SK-N-SH (cell line): ENCODE measurements at regions not wholly inside any gene's neighbourhood (a gene's known extent, or its start where the extent isn't known, plus 50 kb on each side); places are given as distances from the start of the nearest gene placed in this dataset.

Source experiments
- CTCF ChIA-PET: fragments of 300-600, 350-600 bp; formaldehyde crosslinking; extraction: SDS; loops from one replicate; lab custom pipeline; 2021; lab: Yijun Ruan, JAX
- POLR2A ChIA-PET: fragments of 350-600 bp; sonication (Branson Sonifier 250); formaldehyde crosslinking; extraction: SDS; loops from one replicate; lab custom pipeline; 2020; ENCODE audit warnings: antibody characterized with exemption, inconsistent platforms; lab: Yijun Ruan, JAX
- DNase-seq: peaks from one replicate; pipeline ENCODE4 v3.0.0; 2012
- H2AFZ ChIP-seq: fragments of 200-600 bp; sonication (generic); 2 replicates; pipeline ENCODE4 v1.8.1; 2016; ENCODE audit warnings: antibody characterized with exemption, mild to moderate bottlenecking, low read depth
- H3F3A ChIP-seq: fragments of 200-600 bp; sonication (generic); replicated peaks from 2 replicates; pipeline ENCODE3; 2016; ENCODE audit warnings: antibody characterized with exemption, mild to moderate bottlenecking; ENCODE audit not compliant: insufficient read depth
- H3K27ac ChIP-seq, 2 experiments: fragments of 200-500 bp in 1 of 2; fragments of 200-600 bp in 1 of 2; sonication (Bioruptor generic) in 1 of 2; sonication (generic), shearing (Covaris generic) in 1 of 2; 2 replicates each; pipeline versions ENCODE4 v1.5.1 to v1.6.1; 2014 to 2016; ENCODE audit warnings: low read depth in 2 of 2, inconsistent platforms in 1 of 2, low read length in 1 of 2, mild to moderate bottlenecking in 1 of 2, mixed read lengths in 1 of 2
- H3K27me3 ChIP-seq: fragments of 200-600 bp; sonication (generic), shearing (Covaris generic); 2 replicates; pipeline ENCODE4 v1.6.1; 2016; ENCODE audit warnings: mixed run types; ENCODE audit not compliant: insufficient read depth
- H3K36me3 ChIP-seq, 2 experiments: fragments of 200-500 bp in 1 of 2; fragments of 200-600 bp in 1 of 2; sonication (Bioruptor generic) in 1 of 2; sonication (generic) in 1 of 2; replicated peaks in 1 of 2; 2 replicates each; pipeline versions ENCODE3 to v1.5.1; 2014 to 2016; ENCODE audit warnings: low read length in 1 of 2, mild to moderate bottlenecking in 1 of 2; ENCODE audit not compliant: insufficient read depth in 2 of 2, control insufficient read depth in 1 of 2
- H3K4me1 ChIP-seq, 2 experiments: fragments of 200-500 bp in 1 of 2; fragments of 200-600 bp in 1 of 2; sonication (Bioruptor generic) in 1 of 2; sonication (generic), shearing (Covaris generic) in 1 of 2; 2 replicates each; pipeline versions ENCODE4 v1.5.1 to v1.6.1; 2014 to 2016; ENCODE audit warnings: low read depth in 1 of 2, low read length in 1 of 2, mixed run types in 1 of 2; ENCODE audit not compliant: insufficient read depth in 2 of 2, control insufficient read depth in 1 of 2
- H3K4me2 ChIP-seq: fragments of 200-600 bp; sonication (generic), shearing (Covaris generic); 2 replicates; pipeline ENCODE4 v1.6.1; 2017; ENCODE audit warnings: mixed run types
- H3K4me3 ChIP-seq, 2 experiments: fragments of 200-500 bp in 1 of 2; fragments of 200-600 bp in 1 of 2; sonication (Bioruptor generic) in 1 of 2; sonication (generic), shearing (Covaris generic) in 1 of 2; 2 replicates each; pipeline versions ENCODE4 v1.5.1 to v1.8.1; 2014 to 2016; ENCODE audit warnings: low read depth in 2 of 2, inconsistent platforms in 1 of 2, low read length in 1 of 2, mild to moderate bottlenecking in 1 of 2, mixed read lengths in 1 of 2, moderate library complexity in 1 of 2
- H3K79me2 ChIP-seq: fragments of 200-600 bp; sonication (generic); 2 replicates; pipeline ENCODE4 v1.8.1; 2017; ENCODE audit warnings: mild to moderate bottlenecking; ENCODE audit not compliant: insufficient read depth
- H3K9ac ChIP-seq: fragments of 200-600 bp; sonication (generic); 2 replicates; pipeline ENCODE4 v1.6.1; 2017; ENCODE audit warnings: mixed run types
- H3K9me2 ChIP-seq: fragments of 200-600 bp; sonication (generic); 2 replicates; pipeline ENCODE4 v1.6.1; 2017; ENCODE audit warnings: mixed run types
- H3K9me3 ChIP-seq: fragments of 200-600 bp; sonication (generic); 2 replicates; pipeline ENCODE4 v1.6.1; 2017; ENCODE audit warnings: mixed run types, mild to moderate bottlenecking, moderate library complexity
- H4K20me1 ChIP-seq: fragments of 200-600 bp; sonication (generic); 2 replicates; pipeline ENCODE4 v1.6.1; 2017; ENCODE audit warnings: mild to moderate bottlenecking, mixed run types; ENCODE audit not compliant: insufficient read depth
- FOXJ3 ChIP-seq: sonication (generic); formaldehyde crosslinking; IDR thresholded peaks from 2 replicates; pipeline ENCODE4 v1.5.1; 2020; ENCODE audit warnings: mild to moderate bottlenecking, missing genetic modification reagents
- FOXM1 ChIP-seq: IDR thresholded peaks from 2 replicates; pipeline ENCODE4 v1.4.0; 2012; ENCODE audit warnings: low read depth, mild to moderate bottlenecking
- MAX ChIP-seq: IDR thresholded peaks from 2 replicates; pipeline ENCODE4 v1.4.0; 2012; ENCODE audit warnings: low read depth
- MEF2A ChIP-seq: IDR thresholded peaks from 2 replicates; pipeline ENCODE4 v1.4.0; 2012; ENCODE audit warnings: low read depth, borderline replicate concordance
- MXI1 ChIP-seq: IDR thresholded peaks from 2 replicates; pipeline ENCODE4 v1.6.1; 2012; ENCODE audit warnings: mild to moderate bottlenecking, low read depth, low read length, improper control_type of control experiment
- NFIC ChIP-seq: IDR thresholded peaks from 2 replicates; pipeline ENCODE4 v1.4.0; 2012; ENCODE audit warnings: borderline replicate concordance
- NRF1 ChIP-seq: IDR thresholded peaks from 2 replicates; pipeline ENCODE4 v1.6.1; 2012; ENCODE audit warnings: low read depth, mild to moderate bottlenecking, low read length
- PBX3 ChIP-seq: IDR thresholded peaks from 2 replicates; pipeline ENCODE4; 2012
- RAD21 ChIP-seq: IDR thresholded peaks from 2 replicates; pipeline ENCODE4 v1.6.1; 2012; ENCODE audit warnings: mild to moderate bottlenecking, low read length
- TAF1 ChIP-seq: IDR thresholded peaks from 2 replicates; pipeline ENCODE4 v1.6.1; 2012; ENCODE audit warnings: low read depth, mild to moderate bottlenecking, low read length, moderate library complexity, borderline replicate concordance
- TCF12 ChIP-seq: IDR thresholded peaks from 2 replicates; pipeline ENCODE4 v1.4.0; 2012
- TEAD4 ChIP-seq: IDR thresholded peaks from 2 replicates; pipeline ENCODE4 v1.4.0; 2012; ENCODE audit warnings: mild to moderate bottlenecking, borderline replicate concordance; ENCODE audit not compliant: insufficient read depth
- USF1 ChIP-seq: IDR thresholded peaks from 2 replicates; pipeline ENCODE4 v1.4.0; 2012; ENCODE audit warnings: low read depth, borderline replicate concordance
- USF2 ChIP-seq: fragments of 150-350 bp; IDR thresholded peaks from 2 replicates; pipeline ENCODE4 v1.6.1; 2017; ENCODE audit warnings: antibody characterized with exemption, low read length, low read depth, borderline replicate concordance
- YY1 ChIP-seq: IDR thresholded peaks from 2 replicates; pipeline ENCODE4 v1.4.0; 2012; ENCODE audit warnings: low read depth, mild to moderate bottlenecking
- WGBS: methylation state at CpG from one replicate; pipeline ENCODE4 v1.1.6; 2017; ENCODE audit warnings: low lambda C conversion rate; 5-methylcytosine and 5-hydroxymethylcytosine counted together

- H3K4me1 ChIP-seq = no peaks in the 10 kb centered on the region
- TF ChIP-seq MEF2A (no peak), MXI1 (no peak), TCF12 (no peak)
- no peaks in the 10 kb centered on the region for H3K9me2 ChIP-seq
- H3K4me3 ChIP-seq = no peak overlapping the region
- ChIA-PET CTCF (no interaction called here), POLR2A (no interaction called here)
- no peak for DNase-seq
- 0% methylated on average over 3 of the region's 5 CpGs for WGBS
- no peak overlapping the region for H3K4me2 ChIP-seq
- H3K36me3 ChIP-seq = no peaks in the 10 kb centered on the region
- H3F3A ChIP-seq = no peaks in the 10 kb centered on the region
- no peaks in the 10 kb centered on the region for H3K79me2 ChIP-seq
- no peak overlapping the region for H3K27ac ChIP-seq
- no peaks in the 10 kb centered on the region for H4K20me1 ChIP-seq
- H3K9ac ChIP-seq = no peak overlapping the region
- no peaks in the 10 kb centered on the region for H3K9me3 ChIP-seq
- H2AFZ ChIP-seq = no peak overlapping the region
- H3K27me3 ChIP-seq = no peaks in the 10 kb centered on the region
Observed at GRCh38 chr1:2926447-2927055, 94.7 kb upstream of the ACTRT2 start.

- Histone ChIP-seq H3K79me2 (no peaks in the 10 kb centered on the region), H3K9me3 (no peaks in the 10 kb centered on the region), H2AFZ (no peak overlapping the region), H3F3A (no peaks in the 10 kb centered on the region), H3K36me3 (no peaks in the 10 kb centered on the region), H3K27ac (no peak overlapping the region), H3K4me1 (no peaks in the 10 kb centered on the region), H3K4me3 (no peak overlapping the region), H3K4me2 (no peak overlapping the region), H3K9ac (no peak overlapping the region), H3K9me2 (no peaks in the 10 kb centered on the region), H4K20me1 (no peaks in the 10 kb centered on the region), H3K27me3 (no peaks in the 10 kb centered on the region)
- DNase-seq = no peak
- ChIA-PET POLR2A (no interaction called here), CTCF (interaction anchor here (1.1 to 1.7 kb wide), 3 partner anchors 8 to 355 kb away, joined by 3 read pairs; no protein-coding TSS in a partner anchor)
- TF ChIP-seq TEAD4 = no peak
- 15% methylated on average over 33 of the region's 40 CpGs for WGBS
Observed at GRCh38 chr1:2927393-2928360, 93.6 kb upstream of the ACTRT2 start.

- Histone ChIP-seq H4K20me1 (no peaks in the 10 kb centered on the region), H3K9me2 (no peaks in the 10 kb centered on the region), H3K4me3 (no peak overlapping the region), H3K27ac (no peak overlapping the region), H3F3A (no peaks in the 10 kb centered on the region), H3K36me3 (no peaks in the 10 kb centered on the region), H3K79me2 (no peaks in the 10 kb centered on the region), H3K9me3 (no peaks in the 10 kb centered on the region), H3K4me2 (no peak overlapping the region), H3K9ac (no peak overlapping the region), H3K4me1 (no peaks in the 10 kb centered on the region), H2AFZ (no peak overlapping the region), H3K27me3 (no peaks in the 10 kb centered on the region)
- POLR2A ChIA-PET = no interaction called here
- WGBS = 8% methylated on average over 19 of the region's 42 CpGs
- DNase-seq = peak; percentile 47
- CTCF ChIA-PET = interaction anchor here (1.1 to 1.7 kb wide), 3 partner anchors 9 to 354 kb away, joined by 3 read pairs; no protein-coding TSS in a partner anchor
- TF ChIP-seq TAF1 (no peak), MAX (no peak), NFIC (no peak), PBX3 (no peak), RAD21 (no peak), USF2 (no peak), FOXJ3 (CRISPR knock-in tag) (no peak), NRF1 (no peak), USF1 (no peak), FOXM1 (no peak), YY1 (no peak)
Observed at GRCh38 chr1:2928366-2929325, 92.6 kb upstream of the ACTRT2 start.
